ENCODE measurements at regions not wholly inside any gene's neighbourhood (a gene's known extent, or its start where the extent isn't known, plus 50 kb on each side); places are given as distances from the start of the nearest gene placed in this dataset.

DNA sequence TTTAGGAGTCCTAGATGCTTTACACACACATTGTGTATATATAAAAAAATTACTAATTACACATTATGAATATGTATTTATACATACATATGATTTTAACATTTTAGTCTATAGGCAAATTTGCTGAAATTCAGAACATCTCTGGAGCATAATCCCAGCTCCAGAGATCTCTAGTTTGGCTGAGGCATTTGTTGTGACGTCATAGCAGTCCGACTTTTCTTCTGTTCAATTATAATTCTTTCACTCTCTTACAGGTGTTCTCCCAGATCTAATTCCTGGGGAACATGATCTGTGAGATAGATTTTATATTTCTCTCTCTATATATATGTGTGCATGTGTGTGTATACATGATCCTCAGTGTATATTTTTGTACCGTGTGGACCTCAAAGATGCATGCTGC is 1876.2 kb downstream of the EFNA5 start:
- H3K4me3 ChIP-seq (ENCODE audit: low read length in 3 of 3): no peak overlapping the region
- TF ChIP-seq, protein P1, sequence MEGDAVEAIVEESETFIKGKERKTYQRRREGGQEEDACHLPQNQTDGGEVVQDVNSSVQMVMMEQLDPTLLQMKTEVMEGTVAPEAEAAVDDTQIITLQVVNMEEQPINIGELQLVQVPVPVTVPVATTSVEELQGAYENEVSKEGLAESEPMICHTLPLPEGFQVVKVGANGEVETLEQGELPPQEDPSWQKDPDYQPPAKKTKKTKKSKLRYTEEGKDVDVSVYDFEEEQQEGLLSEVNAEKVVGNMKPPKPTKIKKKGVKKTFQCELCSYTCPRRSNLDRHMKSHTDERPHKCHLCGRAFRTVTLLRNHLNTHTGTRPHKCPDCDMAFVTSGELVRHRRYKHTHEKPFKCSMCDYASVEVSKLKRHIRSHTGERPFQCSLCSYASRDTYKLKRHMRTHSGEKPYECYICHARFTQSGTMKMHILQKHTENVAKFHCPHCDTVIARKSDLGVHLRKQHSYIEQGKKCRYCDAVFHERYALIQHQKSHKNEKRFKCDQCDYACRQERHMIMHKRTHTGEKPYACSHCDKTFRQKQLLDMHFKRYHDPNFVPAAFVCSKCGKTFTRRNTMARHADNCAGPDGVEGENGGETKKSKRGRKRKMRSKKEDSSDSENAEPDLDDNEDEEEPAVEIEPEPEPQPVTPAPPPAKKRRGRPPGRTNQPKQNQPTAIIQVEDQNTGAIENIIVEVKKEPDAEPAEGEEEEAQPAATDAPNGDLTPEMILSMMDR (IDR thresholded peaks at IDR 0.05; ENCODE audit: borderline replicate concordance, extremely low read depth, insufficient read depth): no peak
- intact Hi-C loops (cut with DNase I): no loop called here

DNA sequence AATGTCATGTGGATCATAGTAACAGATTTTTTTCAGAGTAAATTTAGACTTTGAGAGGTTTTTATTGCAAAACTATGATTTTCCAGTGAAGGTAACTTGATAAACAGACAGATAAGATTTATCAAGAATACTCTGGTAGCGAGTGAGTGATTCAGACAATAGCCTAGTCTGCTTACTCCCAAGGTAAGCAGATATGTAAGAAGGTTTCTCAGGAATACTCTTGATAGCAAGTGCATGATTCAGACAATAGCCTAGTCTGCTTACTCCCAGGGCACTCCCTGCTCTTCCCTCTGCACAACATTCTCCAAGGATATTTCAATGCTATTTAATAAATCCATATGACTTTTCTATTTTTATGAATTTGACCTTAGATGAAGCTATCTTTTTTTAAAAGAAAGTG is 1881.5 kb downstream of the EFNA5 start:
- Histone ChIP-seq H3K27me3 (ENCODE audit: control insufficient read depth, insufficient read depth, low read length) (no peaks in the 10 kb centered on the region), H3K9ac (ENCODE audit: low read length in 3 of 3) (no peak overlapping the region), H3K27ac (ENCODE audit: low read depth in 2 of 2, low read length in 2 of 2) (no peak overlapping the region), H3K4me1 (ENCODE audit: control insufficient read depth in 2 of 3, insufficient read depth in 2 of 3, low read depth in 1 of 3, low read length in 3 of 3) (no peaks in the 10 kb centered on the region), H3K9me3 (ENCODE audit: control insufficient read depth in 2 of 3, insufficient read depth in 1 of 3, low read length in 3 of 3) (no peaks in the 10 kb centered on the region), H3K36me3 (ENCODE audit: control insufficient read depth in 2 of 3, insufficient read depth in 3 of 3, low read length in 3 of 3) (no peaks in the 10 kb centered on the region), H3K4me3 (ENCODE audit: low read length in 3 of 3) (no peak overlapping the region)
- intact Hi-C loops (cut with DNase I): no loop called here
- DNase-seq (no peak), FAIRE-seq (no peak)
- TF ChIP-seq, protein P1 (IDR thresholded peaks at IDR 0.05; ENCODE audit: borderline replicate concordance, extremely low read depth, insufficient read depth): no peak

More for the DNA sequence above, 1876.2 kb downstream of the EFNA5 start:
- Histone ChIP-seq H3K4me1 (ENCODE audit: control insufficient read depth in 2 of 3, insufficient read depth in 2 of 3, low read depth in 1 of 3, low read length in 3 of 3) (no peaks in the 10 kb centered on the region), H3K9ac (ENCODE audit: low read length in 3 of 3) (no peak overlapping the region), H3K36me3 (ENCODE audit: control insufficient read depth in 2 of 3, insufficient read depth in 3 of 3, low read length in 3 of 3) (no peaks in the 10 kb centered on the region), H3K27ac (ENCODE audit: low read depth in 2 of 2, low read length in 2 of 2) (no peak overlapping the region), H3K9me3 (ENCODE audit: control insufficient read depth in 2 of 3, insufficient read depth in 1 of 3, low read length in 3 of 3) (no peaks in the 10 kb centered on the region), H3K27me3 (ENCODE audit: control insufficient read depth, insufficient read depth, low read length) (no peaks in the 10 kb centered on the region)
- FAIRE-seq (no peak), DNase-seq (no peak)

DNA sequence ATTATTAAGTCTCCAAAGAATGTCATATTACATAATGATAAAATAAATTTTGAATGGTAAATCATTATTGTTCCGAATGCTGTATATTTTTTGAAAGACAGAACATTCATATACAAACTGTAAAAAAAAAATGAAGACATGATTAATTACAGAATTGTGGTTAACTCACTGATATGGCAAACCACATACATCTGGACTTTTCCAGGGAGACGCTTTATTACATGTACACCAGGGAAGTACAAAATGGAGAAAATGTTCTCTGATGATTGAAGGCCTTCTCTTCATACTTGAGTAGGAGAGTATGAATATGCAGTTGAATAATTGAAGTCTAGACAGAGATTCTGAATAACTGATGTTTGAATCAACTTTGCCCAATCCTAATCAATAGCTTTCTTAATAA is 1886.9 kb downstream of the EFNA5 start:
- TF ChIP-seq, protein P1 (IDR thresholded peaks at IDR 0.05; ENCODE audit: borderline replicate concordance, extremely low read depth, insufficient read depth): no peak
- intact Hi-C loops (cut with DNase I): no loop called here
- Histone ChIP-seq H3K4me1 (ENCODE audit: control insufficient read depth in 2 of 3, insufficient read depth in 2 of 3, low read depth in 1 of 3, low read length in 3 of 3) (no peaks in the 10 kb centered on the region), H3K9ac (ENCODE audit: low read length in 3 of 3) (no peak overlapping the region), H3K27me3 (ENCODE audit: control insufficient read depth, insufficient read depth, low read length) (no peaks in the 10 kb centered on the region), H3K4me3 (ENCODE audit: low read length in 3 of 3) (no peak overlapping the region), H3K9me3 (ENCODE audit: control insufficient read depth in 2 of 3, insufficient read depth in 1 of 3, low read length in 3 of 3) (no peaks in the 10 kb centered on the region), H3K36me3 (ENCODE audit: control insufficient read depth in 2 of 3, insufficient read depth in 3 of 3, low read length in 3 of 3) (no peaks in the 10 kb centered on the region), H3K27ac (ENCODE audit: low read depth in 2 of 2, low read length in 2 of 2) (no peak overlapping the region)
- FAIRE-seq: no peak
- no peak for DNase-seq

DNA sequence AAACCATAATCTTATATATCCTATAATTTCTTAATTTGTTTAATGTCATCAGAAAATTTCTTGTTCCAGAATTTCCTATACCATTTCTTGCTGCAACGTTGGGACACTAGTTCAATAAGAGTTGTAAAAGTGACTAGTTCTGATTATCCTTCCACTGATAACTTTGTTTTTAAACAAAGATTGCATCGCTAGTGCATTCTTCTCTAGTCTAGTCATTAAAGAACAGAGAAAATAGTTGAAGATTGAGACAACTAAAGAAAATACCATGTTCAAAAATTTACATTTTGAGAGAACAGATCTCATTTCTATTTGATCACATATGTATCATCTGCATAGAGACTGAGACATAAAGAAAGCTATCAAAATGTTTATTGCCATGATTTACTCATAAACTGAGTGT is 1888.2 kb downstream of the EFNA5 start:
- intact Hi-C loops (cut with DNase I): no loop called here
- no peaks in the 10 kb centered on the region for H3K4me1 ChIP-seq (ENCODE audit: control insufficient read depth in 2 of 3, insufficient read depth in 2 of 3, low read depth in 1 of 3, low read length in 3 of 3)
- no peak overlapping the region for H3K9ac ChIP-seq (ENCODE audit: low read length in 3 of 3)
- no peak for DNase-seq
- H3K27ac ChIP-seq (ENCODE audit: low read depth in 2 of 2, low read length in 2 of 2): no peak overlapping the region
- no peak overlapping the region for H3K4me3 ChIP-seq (ENCODE audit: low read length in 3 of 3)
- no peaks in the 10 kb centered on the region for H3K27me3 ChIP-seq (ENCODE audit: control insufficient read depth, insufficient read depth, low read length)
- no peak for FAIRE-seq
- no peaks in the 10 kb centered on the region for H3K9me3 ChIP-seq (ENCODE audit: control insufficient read depth in 2 of 3, insufficient read depth in 1 of 3, low read length in 3 of 3)
- TF ChIP-seq, protein P1 (IDR thresholded peaks at IDR 0.05; ENCODE audit: borderline replicate concordance, extremely low read depth, insufficient read depth): no peak
- H3K36me3 ChIP-seq (ENCODE audit: control insufficient read depth in 2 of 3, insufficient read depth in 3 of 3, low read length in 3 of 3): no peaks in the 10 kb centered on the region
